Glutamatergic neuron (in vitro differentiated cells): ENCODE measurements at regions not wholly inside any gene's neighbourhood (a gene's known extent, or its start where the extent isn't known, plus 50 kb on each side); places are given as distances from the start of the nearest gene placed in this dataset.

Experiments
- DNase-seq: peaks from one replicate; pipeline ENCODE4 v3.0.0; 2022
- H3K27ac Mint-ChIP-seq: one replicate; pipeline ENCODE4 v1.8.0; 2020; ENCODE audit warnings: mild to moderate bottlenecking, mixed read lengths, inconsistent platforms; ENCODE audit not compliant: unreplicated experiment
- H3K27me3 Mint-ChIP-seq: one replicate; pipeline ENCODE4 v1.8.0; 2020; ENCODE audit warnings: mild to moderate bottlenecking, moderate library complexity, mixed read lengths, inconsistent platforms; ENCODE audit not compliant: unreplicated experiment
- H3K36me3 Mint-ChIP-seq: one replicate; pipeline ENCODE4 v1.8.0; 2020; ENCODE audit warnings: mild to moderate bottlenecking, mixed read lengths, inconsistent platforms; ENCODE audit not compliant: unreplicated experiment
- H3K4me1 Mint-ChIP-seq: one replicate; pipeline ENCODE4 v1.8.0; 2020; ENCODE audit warnings: mild to moderate bottlenecking, low read depth, mixed read lengths, inconsistent platforms; ENCODE audit not compliant: unreplicated experiment
- H3K4me3 Mint-ChIP-seq: one replicate; pipeline ENCODE4 v1.8.0; 2020; ENCODE audit warnings: mild to moderate bottlenecking, mixed read lengths, inconsistent platforms; ENCODE audit not compliant: unreplicated experiment
- H3K9me3 Mint-ChIP-seq: one replicate; pipeline ENCODE4 v1.8.0; 2020; ENCODE audit warnings: mild to moderate bottlenecking, moderate library complexity, mixed read lengths, inconsistent platforms; ENCODE audit not compliant: unreplicated experiment
- TF ChIP-seq, protein P1 (sequence below): fragments of 200-600 bp; sonication (generic); IDR thresholded peaks from one replicate; pipeline ENCODE4 v1.5.0; 2021; ENCODE audit not compliant: partially characterized antibody, unreplicated experiment

GRCh38 chr12:91382081-91382543, 199.5 kb upstream of the DCN start:
- Mint-ChIP-seq H3K4me1 (peaks cover 16% of the 10 kb centered on the region), H3K27ac (peak overlapping the region; percentile 99), H3K4me3 (peak overlapping the region; percentile 98), H3K36me3 (no peaks in the 10 kb centered on the region), H3K27me3 (no peaks in the 10 kb centered on the region), H3K9me3 (peaks cover 2% of the 10 kb centered on the region)
- peak; percentile 90 for DNase-seq
- TF ChIP-seq, protein P1, sequence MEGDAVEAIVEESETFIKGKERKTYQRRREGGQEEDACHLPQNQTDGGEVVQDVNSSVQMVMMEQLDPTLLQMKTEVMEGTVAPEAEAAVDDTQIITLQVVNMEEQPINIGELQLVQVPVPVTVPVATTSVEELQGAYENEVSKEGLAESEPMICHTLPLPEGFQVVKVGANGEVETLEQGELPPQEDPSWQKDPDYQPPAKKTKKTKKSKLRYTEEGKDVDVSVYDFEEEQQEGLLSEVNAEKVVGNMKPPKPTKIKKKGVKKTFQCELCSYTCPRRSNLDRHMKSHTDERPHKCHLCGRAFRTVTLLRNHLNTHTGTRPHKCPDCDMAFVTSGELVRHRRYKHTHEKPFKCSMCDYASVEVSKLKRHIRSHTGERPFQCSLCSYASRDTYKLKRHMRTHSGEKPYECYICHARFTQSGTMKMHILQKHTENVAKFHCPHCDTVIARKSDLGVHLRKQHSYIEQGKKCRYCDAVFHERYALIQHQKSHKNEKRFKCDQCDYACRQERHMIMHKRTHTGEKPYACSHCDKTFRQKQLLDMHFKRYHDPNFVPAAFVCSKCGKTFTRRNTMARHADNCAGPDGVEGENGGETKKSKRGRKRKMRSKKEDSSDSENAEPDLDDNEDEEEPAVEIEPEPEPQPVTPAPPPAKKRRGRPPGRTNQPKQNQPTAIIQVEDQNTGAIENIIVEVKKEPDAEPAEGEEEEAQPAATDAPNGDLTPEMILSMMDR = peak; percentile 97

DNA sequence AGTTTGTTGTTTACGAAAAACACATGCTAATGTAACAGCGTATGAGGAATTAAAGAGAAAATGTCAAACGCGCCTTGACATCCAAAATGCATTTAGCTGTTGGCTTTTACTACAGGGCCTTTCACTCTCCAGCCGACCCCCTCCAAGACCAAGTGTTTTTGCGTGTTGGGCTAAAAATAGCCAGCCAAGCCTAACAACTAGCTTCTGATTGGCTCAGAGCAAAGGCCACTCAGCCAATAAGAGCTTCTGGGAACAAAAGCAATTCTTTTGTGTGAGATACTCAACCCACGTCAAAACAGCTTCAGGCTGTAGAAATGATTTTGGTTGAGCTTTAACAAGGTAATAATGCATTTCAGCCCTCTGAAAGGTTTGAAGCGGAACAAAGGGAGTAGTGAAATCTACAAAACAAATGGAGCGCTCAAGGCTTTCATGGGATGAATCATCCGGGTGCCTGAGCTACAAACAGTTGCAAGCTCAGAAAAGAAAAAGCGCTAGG, 198.7 kb upstream of the DCN start:
- H3K4me3 Mint-ChIP-seq = peak overlapping the region; percentile 98
- H3K27me3 Mint-ChIP-seq = no peaks in the 10 kb centered on the region
- no peaks in the 10 kb centered on the region for H3K36me3 Mint-ChIP-seq
- DNase-seq = peak; percentile 56
- H3K27ac Mint-ChIP-seq = peak overlapping the region; percentile 99
- peaks cover 16% of the 10 kb centered on the region for H3K4me1 Mint-ChIP-seq
- peaks cover 2% of the 10 kb centered on the region for H3K9me3 Mint-ChIP-seq
- TF ChIP-seq, protein P1 = no peak

- peak overlapping the region; percentile 48 for H3K27ac Mint-ChIP-seq
- peaks cover 16% of the 10 kb centered on the region for H3K4me1 Mint-ChIP-seq
- no peaks in the 10 kb centered on the region for H3K36me3 Mint-ChIP-seq
- H3K4me3 Mint-ChIP-seq = no peak overlapping the region
- no peaks in the 10 kb centered on the region for H3K27me3 Mint-ChIP-seq
- TF ChIP-seq, protein P1 = no peak
- no peak for DNase-seq
- peaks cover 2% of the 10 kb centered on the region for H3K9me3 Mint-ChIP-seq
These were observed 198.0 kb upstream of the DCN start for GRCh38 chr12:91380631-91381030.

DNA sequence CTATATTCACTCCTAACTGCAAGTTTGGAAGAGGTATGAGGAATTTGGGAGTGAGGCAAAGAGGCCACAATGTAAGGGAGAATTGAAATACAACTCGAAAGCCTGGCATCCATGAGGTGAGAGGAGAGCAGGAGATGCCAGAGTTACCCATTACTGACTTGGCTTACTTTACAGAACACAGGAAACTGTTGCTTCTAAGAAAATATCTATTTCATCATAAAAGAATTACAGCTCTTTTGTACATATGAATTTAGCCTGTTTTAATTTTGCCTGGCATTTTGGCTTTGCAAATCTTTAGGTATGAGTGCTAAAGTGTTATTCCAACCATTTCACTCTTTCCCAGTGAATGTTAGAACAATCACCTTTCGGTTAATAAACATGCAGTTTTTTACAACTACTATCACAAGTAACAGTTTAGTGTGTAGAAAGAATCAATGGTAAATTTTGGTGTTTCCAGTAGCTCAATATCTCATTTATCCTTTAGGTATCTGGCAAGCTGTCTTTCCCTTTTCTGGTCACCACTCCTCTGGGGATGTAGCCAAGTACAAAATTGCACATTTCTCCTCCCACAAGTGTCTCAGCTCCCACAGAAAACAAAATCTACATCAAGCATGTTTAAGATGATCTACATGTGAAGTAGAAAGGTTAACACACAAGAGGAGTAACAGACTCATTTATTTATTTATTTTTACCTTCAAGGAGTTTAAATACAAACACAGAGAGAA, 196.6 kb upstream of the DCN start:
- Mint-ChIP-seq H3K36me3 (no peaks in the 10 kb centered on the region), H3K9me3 (peaks cover 2% of the 10 kb centered on the region), H3K27ac (no peak overlapping the region), H3K4me1 (peaks cover 16% of the 10 kb centered on the region), H3K4me3 (no peak overlapping the region), H3K27me3 (no peaks in the 10 kb centered on the region)
- DNase-seq = no peak
- TF ChIP-seq, protein P1 = no peak

GRCh38 chr12:91377436-91377835, 194.8 kb upstream of the DCN start:
- no peak overlapping the region for H3K4me3 Mint-ChIP-seq
- no peaks in the 10 kb centered on the region for H3K27me3 Mint-ChIP-seq
- peaks cover 2% of the 10 kb centered on the region for H3K9me3 Mint-ChIP-seq
- no peak overlapping the region for H3K27ac Mint-ChIP-seq
- no peaks in the 10 kb centered on the region for H3K36me3 Mint-ChIP-seq
- peaks cover 16% of the 10 kb centered on the region for H3K4me1 Mint-ChIP-seq
- TF ChIP-seq, protein P1 = no peak
- DNase-seq = no peak
